Colonic mucosa (tissue), 4 donors: ENCODE measurements at regions not wholly inside any gene's neighbourhood (a gene's known extent, or its start where the extent isn't known, plus 50 kb on each side); places are given as distances from the start of the nearest gene placed in this dataset.

ENCODE experiments used
- DNase-seq: peaks from one replicate; pipeline ENCODE4 v3.0.0-alpha.2; 2020
- H3K27ac ChIP-seq: fragments of 200-600 bp; one replicate; pipeline ENCODE4 v1.8.0; 2021
- H3K27me3 ChIP-seq: fragments of 200-600 bp; one replicate; pipeline ENCODE4 v1.8.0; 2021
- H3K36me3 ChIP-seq: fragments of 200-600 bp; one replicate; pipeline ENCODE4 v1.8.0; 2021
- H3K4me1 ChIP-seq: fragments of 200-600 bp; one replicate; pipeline ENCODE4 v1.8.0; 2021; ENCODE audit warnings: mild to moderate bottlenecking
- H3K4me3 ChIP-seq: fragments of 200-600 bp; one replicate; pipeline ENCODE4 v1.8.0; 2021
- H3K9ac ChIP-seq, 2 donors: one replicate each; pipeline ENCODE4 v1.7.0; 2013; ENCODE audit warnings: control low read depth in 2 of 2, low read depth in 2 of 2, low read length in 2 of 2
- H3K9me3 ChIP-seq: fragments of 200-600 bp; one replicate; pipeline ENCODE4 v1.8.0; 2021
- CTCF ChIP-seq: fragments of 200-600 bp; IDR thresholded peaks from one replicate; pipeline ENCODE4 v1.8.0; 2022; ENCODE audit warnings: antibody characterized with exemption, mild to moderate bottlenecking
- intact Hi-C: fragments of 100-400 bp; cut with DNase I; formaldehyde crosslinking; loops from one replicate; pipeline ENCODE4 v1.14.1; 2022
- donor health status: healthy.
- donor health status: DM: no; HTN: no; CAD: no.
- donor health status: DM: no; HTN: no; CAD: no.

GRCh38 chr12:116361414-116362223 lies 84.1 kb upstream of the MED13L start:
- Histone ChIP-seq H3K36me3 (no peaks in the 10 kb centered on the region), H3K4me3 (no peak overlapping the region), H3K27me3 (no peaks in the 10 kb centered on the region), H3K9ac (no peak overlapping the region), H3K27ac (no peak overlapping the region), H3K9me3 (no peaks in the 10 kb centered on the region), H3K4me1 (peaks cover 3% of the 10 kb centered on the region)
- no peak for TF ChIP-seq CTCF
- intact Hi-C loops: no loop called here
- no peak for DNase-seq

- H3K9me3 ChIP-seq: no peaks in the 10 kb centered on the region
- no peaks in the 10 kb centered on the region for H3K4me1 ChIP-seq
- no peaks in the 10 kb centered on the region for H3K27me3 ChIP-seq
- no peaks in the 10 kb centered on the region for H3K36me3 ChIP-seq
- no peak for DNase-seq
- intact Hi-C loops: no loop called here
- no peak overlapping the region for H3K9ac ChIP-seq
- H3K4me3 ChIP-seq: no peak overlapping the region
- TF ChIP-seq CTCF: no peak
- no peak overlapping the region for H3K27ac ChIP-seq
Measured at GRCh38 chr12:116365114-116365513, 87.6 kb upstream of the MED13L start.

GRCh38 chr12:116365606-116366455 lies 88.3 kb upstream of the MED13L start:
- Histone ChIP-seq H3K9me3 (no peaks in the 10 kb centered on the region), H3K9ac (no peak overlapping the region), H3K27me3 (no peaks in the 10 kb centered on the region), H3K4me1 (no peaks in the 10 kb centered on the region), H3K36me3 (no peaks in the 10 kb centered on the region), H3K4me3 (no peak overlapping the region), H3K27ac (peak overlapping the region; percentile 4)
- TF ChIP-seq CTCF: no peak
- intact Hi-C loops: no loop called here
- peak; percentile 49 for DNase-seq

- Histone ChIP-seq H3K27ac (peak overlapping the region; percentile 4), H3K36me3 (no peaks in the 10 kb centered on the region), H3K4me3 (no peak overlapping the region), H3K27me3 (no peaks in the 10 kb centered on the region), H3K9ac (no peak overlapping the region), H3K4me1 (no peaks in the 10 kb centered on the region), H3K9me3 (no peaks in the 10 kb centered on the region)
- no peak for DNase-seq
- no peak for TF ChIP-seq CTCF
- intact Hi-C loops: no loop called here
Measured at GRCh38 chr12:116366456-116366776, 88.9 kb upstream of the MED13L start.

GRCh38 chr12:116366824-116367223 lies 89.3 kb upstream of the MED13L start:
- no peak for DNase-seq
- Histone ChIP-seq H3K4me3 (no peak overlapping the region), H3K27ac (no peak overlapping the region), H3K9me3 (no peaks in the 10 kb centered on the region), H3K4me1 (no peaks in the 10 kb centered on the region), H3K36me3 (no peaks in the 10 kb centered on the region), H3K9ac (no peak overlapping the region), H3K27me3 (no peaks in the 10 kb centered on the region)
- TF ChIP-seq CTCF: no peak
- intact Hi-C loops: no loop called here
